Right lobe of liver (tissue), 6 donors: ENCODE measurements at regions not wholly inside any gene's neighbourhood (a gene's known extent, or its start where the extent isn't known, plus 50 kb on each side); places are given as distances from the start of the nearest gene placed in this dataset.

Source experiments
- ATAC-seq, 4 donors: fragments of 200-7000 bp; cut with Tn5 transposase; one replicate each; pipeline ENCODE4 v1.9.1; 2020; ENCODE audit warnings: mild to moderate bottlenecking in 4 of 4, moderate library complexity in 4 of 4
- DNase-seq, 3 donors: peaks; one replicate each; pipeline ENCODE4 v3.0.0-alpha.2; 2020
- H3K27ac ChIP-seq, 3 donors: fragments of 200-600 bp; one replicate each; pipeline ENCODE4 v1.8.0; 2022
- H3K27me3 ChIP-seq, 2 donors: fragments of 200-600 bp; one replicate each; pipeline ENCODE4 v1.8.0; 2022
- H3K36me3 ChIP-seq, 4 donors: fragments of 200-600 bp; sonication (generic) in 1 of 4; one replicate each; pipeline versions ENCODE4 v1.5.1 to v1.8.0; 2017 to 2022; ENCODE audit warnings: control low read depth in 1 of 4
- H3K4me1 ChIP-seq, 4 donors: fragments of 200-600 bp; sonication (generic) in 1 of 4; one replicate each; pipeline versions ENCODE4 v1.5.1 to v1.8.0; 2017 to 2022; ENCODE audit warnings: control low read depth in 1 of 4
- H3K4me3 ChIP-seq, 3 donors: fragments of 200-600 bp; one replicate each; pipeline ENCODE4 v1.8.0; 2022
- H3K9me3 ChIP-seq, 4 donors: fragments of 200-600 bp; sonication (generic) in 1 of 4; one replicate each; pipeline versions ENCODE4 v1.5.1 to v1.8.0; 2017 to 2022; ENCODE audit warnings: control low read depth in 1 of 4
- CTCF ChIP-seq, 4 donors: fragments of 200-600 bp in 3 of 4; fragments of 450-650 bp in 1 of 4; IDR thresholded peaks; one replicate each; pipeline versions ENCODE4 v1.5.1 to v1.8.0; 2016 to 2022; ENCODE audit warnings: antibody characterized with exemption in 4 of 4, mild to moderate bottlenecking in 2 of 4
- POLR2A ChIP-seq: fragments of 450-650 bp; IDR thresholded peaks from one replicate; pipeline ENCODE4 v1.6.1; 2017; ENCODE audit warnings: antibody characterized with exemption, mild to moderate bottlenecking
- WGBS: methylation state at CpG from one replicate; pipeline ENCODE4 v1.1.6; 2018; ENCODE audit warnings: low coverage, low lambda C conversion rate; ENCODE audit not compliant: insufficient coverage; ENCODE audit errors: missing lambda C conversion rate; 5-methylcytosine and 5-hydroxymethylcytosine counted together
- intact Hi-C, 2 donors: fragments of 100-400 bp; cut with DNase I; formaldehyde crosslinking; loops; one replicate each; pipeline versions ENCODE4 v1.11.2 to v1.14.1; 2022
- donor health status: DM: no; HTN: yes; CAD: no.
- donor health status: DM: no; HTN: no; CAD: no.
- donor health status: DM: no; HTN: no; CAD: no.
- donor health status: DM: no; HTN: yes; CAD: no.
- donor health status: DM: no; HTN: yes; CAD: no.

- Histone ChIP-seq H3K36me3 (no peaks in the 10 kb centered on the region), H3K27ac (no peak overlapping the region), H3K4me1 (no peaks in the 10 kb centered on the region), H3K4me3 (no peak overlapping the region), H3K9me3 (no peaks in the 10 kb centered on the region), H3K27me3 (no peaks in the 10 kb centered on the region)
- TF ChIP-seq CTCF (IDR thresholded peaks at IDR 0.05): no peak
- TF ChIP-seq POLR2A: no peak
- ATAC-seq: no peak
- no peak for DNase-seq
- 31% methylated on average over 2 of the region's 2 CpGs for WGBS
- intact Hi-C loops: no loop called here
Measured at GRCh38 chr3:34065901-34066300, 267.5 kb downstream of the PDCD6IP start.

GRCh38 chr3:34066328-34066727 lies 267.9 kb downstream of the PDCD6IP start:
- H3K36me3 ChIP-seq: no peaks in the 10 kb centered on the region
- H3K9me3 ChIP-seq: no peaks in the 10 kb centered on the region
- no peak overlapping the region for H3K4me3 ChIP-seq
- TF ChIP-seq POLR2A (no peak), CTCF (IDR thresholded peaks at IDR 0.05) (no peak)
- ATAC-seq (no peak), DNase-seq (no peak)
- no peaks in the 10 kb centered on the region for H3K4me1 ChIP-seq
- no peak overlapping the region for H3K27ac ChIP-seq
- WGBS: 34% methylated on average over 2 of the region's 2 CpGs
- intact Hi-C loops: no loop called here
- H3K27me3 ChIP-seq: no peaks in the 10 kb centered on the region

GRCh38 chr3:34066999-34067398 lies 268.6 kb downstream of the PDCD6IP start:
- Histone ChIP-seq H3K4me1 (no peaks in the 10 kb centered on the region), H3K4me3 (no peak overlapping the region), H3K27ac (no peak overlapping the region), H3K27me3 (no peaks in the 10 kb centered on the region), H3K36me3 (no peaks in the 10 kb centered on the region), H3K9me3 (no peaks in the 10 kb centered on the region)
- intact Hi-C loops: no loop called here
- TF ChIP-seq CTCF (IDR thresholded peaks at IDR 0.05): no peak
- no peak for TF ChIP-seq POLR2A
- DNase-seq: no peak
- no peak for ATAC-seq
- WGBS: 34% methylated on average over 2 of the region's 2 CpGs

GRCh38 chr3:34067536-34068051 lies 269.2 kb downstream of the PDCD6IP start:
- no peaks in the 10 kb centered on the region for H3K4me1 ChIP-seq
- H3K9me3 ChIP-seq: no peaks in the 10 kb centered on the region
- no peaks in the 10 kb centered on the region for H3K36me3 ChIP-seq
- no peak for DNase-seq
- no peak for ATAC-seq
- H3K27me3 ChIP-seq: no peaks in the 10 kb centered on the region
- no peak overlapping the region for H3K27ac ChIP-seq
- H3K4me3 ChIP-seq: no peak overlapping the region
- intact Hi-C loops: no loop called here
- WGBS: 49% methylated on average over 5 of the region's 5 CpGs
- no peak for TF ChIP-seq POLR2A
- no peak for TF ChIP-seq CTCF (IDR thresholded peaks at IDR 0.05)

- H3K4me3 ChIP-seq: no peak overlapping the region
- H3K27ac ChIP-seq: no peak overlapping the region
- no peak for ATAC-seq
- no peaks in the 10 kb centered on the region for H3K4me1 ChIP-seq
- no peaks in the 10 kb centered on the region for H3K27me3 ChIP-seq
- H3K9me3 ChIP-seq: no peaks in the 10 kb centered on the region
- no peak for DNase-seq
- WGBS: 55% methylated on average over 6 of the region's 7 CpGs
- no peaks in the 10 kb centered on the region for H3K36me3 ChIP-seq
- intact Hi-C loops: no loop called here
- TF ChIP-seq CTCF (IDR thresholded peaks at IDR 0.05) (no peak), POLR2A (no peak)
Measured at GRCh38 chr3:34068505-34068904, 270.1 kb downstream of the PDCD6IP start.
